ENCODE measurements at regions not wholly inside any gene's neighbourhood (a gene's known extent, or its start where the extent isn't known, plus 50 kb on each side); places are given as distances from the start of the nearest gene placed in this dataset.

- H3K4me1 ChIP-seq, result no peaks in the 10 kb centered on the region
- no peaks in the 10 kb centered on the region for H3K27me3 ChIP-seq
- no peak overlapping the region for H3K4me3 ChIP-seq
- H3K27ac ChIP-seq, result no peak overlapping the region
- H3K36me3 ChIP-seq, result no peaks in the 10 kb centered on the region
- TF ChIP-seq CTCF (IDR thresholded peaks at IDR 0.05), result no peak
- no peaks in the 10 kb centered on the region for H3K9me3 ChIP-seq
- no peak for DNase-seq (ENCODE audit: low spot score in 2 of 2)
- intact Hi-C loops (cut with DNase I), result no loop called here
Measured at GRCh38 chr11:127109796-127110480, 109.4 kb upstream of the KIRREL3 start.

- no peaks in the 10 kb centered on the region for H3K4me1 ChIP-seq
- no peaks in the 10 kb centered on the region for H3K9me3 ChIP-seq
- no peak overlapping the region for H3K27ac ChIP-seq
- DNase-seq (ENCODE audit: low spot score in 2 of 2), result no peak
- no peaks in the 10 kb centered on the region for H3K27me3 ChIP-seq
- TF ChIP-seq CTCF (IDR thresholded peaks at IDR 0.05), result no peak
- no peaks in the 10 kb centered on the region for H3K36me3 ChIP-seq
- intact Hi-C loops (cut with DNase I), result no loop called here
- H3K4me3 ChIP-seq, result no peak overlapping the region
Measured at GRCh38 chr11:127108838-127109237, 108.3 kb upstream of the KIRREL3 start.

- no peak for DNase-seq (ENCODE audit: low spot score in 2 of 2)
- Histone ChIP-seq H3K27me3 (no peaks in the 10 kb centered on the region), H3K4me3 (no peak overlapping the region), H3K9me3 (no peaks in the 10 kb centered on the region), H3K27ac (no peak overlapping the region), H3K4me1 (no peaks in the 10 kb centered on the region), H3K36me3 (no peaks in the 10 kb centered on the region)
- TF ChIP-seq CTCF (IDR thresholded peaks at IDR 0.05), result no peak
- intact Hi-C loops (cut with DNase I), result no loop called here
Measured at GRCh38 chr11:127106938-127107337, 106.4 kb upstream of the KIRREL3 start.

GRCh38 chr11:127105593-127106541 lies 105.3 kb upstream of the KIRREL3 start:
- H3K27me3 ChIP-seq, result no peaks in the 10 kb centered on the region
- DNase-seq (ENCODE audit: low spot score in 2 of 2), result no peak
- TF ChIP-seq CTCF (IDR thresholded peaks at IDR 0.05), result no peak
- no peaks in the 10 kb centered on the region for H3K9me3 ChIP-seq
- H3K27ac ChIP-seq, result no peak overlapping the region
- no peaks in the 10 kb centered on the region for H3K4me1 ChIP-seq
- intact Hi-C loops (cut with DNase I), result no loop called here
- H3K4me3 ChIP-seq, result no peak overlapping the region
- H3K36me3 ChIP-seq, result no peaks in the 10 kb centered on the region

- intact Hi-C loops (cut with DNase I), result no loop called here
Measured at GRCh38 chr11:127103586-127104388, 103.2 kb upstream of the KIRREL3 start.

More at GRCh38 chr11:127103586-127104388, 103.2 kb upstream of the KIRREL3 start:
- Histone ChIP-seq H3K4me3 (no peak overlapping the region), H3K27ac (no peak overlapping the region), H3K27me3 (no peaks in the 10 kb centered on the region), H3K4me1 (no peaks in the 10 kb centered on the region), H3K36me3 (no peaks in the 10 kb centered on the region), H3K9me3 (no peaks in the 10 kb centered on the region)
- DNase-seq (ENCODE audit: low spot score in 2 of 2), result no peak
- no peak for TF ChIP-seq CTCF (IDR thresholded peaks at IDR 0.05)
